Kidney glomerular epithelial cell (primary cell): ENCODE measurements at regions not wholly inside any gene's neighbourhood (a gene's known extent, or its start where the extent isn't known, plus 50 kb on each side); places are given as distances from the start of the nearest gene placed in this dataset.
"Not testable (repeated sequence)": the region's sequence is repeated elsewhere in the genome, so short reads cannot be mapped to it uniquely, and the experiment has no call there.

Experiments used
- DNase-seq: peaks from one replicate; lab custom pipeline; 2025; lab: John Stamatoyannopoulos, UW

GRCh38 chr5:122515210-122515609 lies 203.2 kb downstream of the SNCAIP start:
- not testable (repeated sequence) for DNase-seq

GRCh38 chr5:122515709-122516431 lies 203.8 kb downstream of the SNCAIP start:
- DNase-seq: peak; percentile 60

DNA sequence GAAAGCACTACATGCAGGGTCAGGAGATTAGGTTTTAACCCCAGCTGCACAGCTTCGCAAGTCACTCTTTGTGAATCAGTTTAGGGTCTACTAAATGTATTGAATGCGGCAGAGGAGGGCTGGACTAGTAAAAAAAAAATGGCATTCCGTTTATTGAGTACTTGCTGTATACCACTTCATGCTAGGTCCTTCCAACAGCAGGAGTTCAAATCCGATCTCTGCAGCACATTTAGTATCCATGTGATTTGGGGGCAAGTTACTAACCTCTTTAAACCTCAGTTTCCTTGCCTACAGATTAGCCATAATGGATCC lies 204.4 kb downstream of the SNCAIP start:
- DNase-seq: no peak

DNA sequence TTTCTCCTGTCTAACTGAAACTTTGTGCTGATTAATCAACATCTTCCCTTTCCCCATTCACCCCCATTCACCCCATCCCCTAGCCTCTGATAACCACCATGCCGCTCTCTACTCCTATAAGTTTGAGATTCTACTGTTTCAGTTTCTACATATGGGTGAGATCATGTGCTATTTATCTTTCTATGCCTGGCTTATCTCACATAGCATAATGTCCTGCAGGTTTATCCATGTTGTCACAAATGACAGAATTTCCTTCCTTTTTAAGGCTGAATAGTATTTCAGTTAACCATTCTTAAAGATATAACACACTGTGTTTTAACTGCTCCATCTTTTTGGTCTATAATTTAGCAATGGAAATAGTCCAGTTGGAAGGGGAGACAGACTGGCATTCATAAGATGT lies 205.1 kb downstream of the SNCAIP start:
- no peak for DNase-seq

- no peak for DNase-seq
Measured at GRCh38 chr5:122523776-122524175, 211.7 kb downstream of the SNCAIP start.

- no peak for DNase-seq
Measured at GRCh38 chr5:122527547-122527946, 215.5 kb downstream of the SNCAIP start.

- no peak for DNase-seq
Measured at GRCh38 chr5:122532035-122532434, 220.0 kb downstream of the SNCAIP start.

- DNase-seq: no peak
Measured at GRCh38 chr5:122533825-122534224, 221.8 kb downstream of the SNCAIP start.

- DNase-seq: no peak
Measured at GRCh38 chr5:122534829-122535228, 222.8 kb downstream of the SNCAIP start.

DNA sequence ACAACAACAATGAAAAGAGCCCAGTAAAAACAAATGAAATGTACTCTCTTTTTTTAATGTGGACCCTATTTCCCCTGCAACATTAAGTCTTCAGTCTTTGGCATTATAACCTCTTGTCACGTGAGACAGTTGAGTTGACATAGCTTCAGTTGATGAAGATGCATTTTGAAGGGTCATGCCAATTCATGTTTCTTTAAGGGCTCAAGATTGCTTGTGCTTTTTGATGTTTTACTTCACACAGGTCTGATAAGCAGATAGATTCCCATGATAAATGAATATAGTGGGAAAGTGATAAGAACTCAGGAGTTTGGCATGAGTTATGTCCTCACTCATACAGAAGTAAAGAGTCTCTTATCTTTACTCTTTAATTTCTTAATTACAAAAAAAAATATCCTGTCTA lies 229.4 kb downstream of the SNCAIP start:
- DNase-seq: no peak

DNA sequence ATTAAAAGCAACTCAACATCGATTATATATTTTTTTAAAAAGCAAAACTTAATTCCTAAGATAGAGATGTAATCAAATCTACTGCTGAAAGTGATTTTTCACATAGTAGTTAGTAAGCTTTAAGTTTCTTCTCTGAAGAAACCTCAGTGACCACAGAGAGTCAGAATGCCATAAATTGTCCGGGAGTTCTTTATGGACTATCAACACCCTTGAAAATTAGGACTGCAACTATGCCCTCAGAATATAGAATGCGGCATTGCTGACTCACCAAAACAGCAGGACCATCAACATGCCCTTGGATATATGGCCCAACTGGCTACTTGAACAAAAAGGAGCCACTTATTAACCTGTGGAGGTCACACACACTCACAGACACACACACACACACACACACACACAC lies 228.9 kb upstream of the SNX2 start:
- DNase-seq: no peak

DNA sequence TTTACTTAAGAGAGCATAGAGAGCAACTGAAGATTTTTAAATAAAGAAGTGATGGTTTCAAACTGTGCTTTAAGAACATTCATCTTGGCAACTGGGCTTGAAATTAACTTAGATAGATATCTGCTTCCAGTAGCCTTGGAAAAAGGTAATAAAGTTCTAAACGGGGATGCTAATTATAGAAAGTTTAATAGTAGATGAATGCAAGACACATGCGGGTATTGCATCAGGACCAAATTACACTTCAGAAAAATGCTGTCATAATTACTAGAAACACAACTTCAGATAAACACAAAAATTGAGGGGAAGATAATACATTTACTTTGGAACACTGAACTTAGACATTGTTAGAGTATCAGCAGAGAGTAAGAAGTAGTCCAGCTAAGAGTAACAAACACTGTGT lies 227.7 kb upstream of the SNX2 start:
- DNase-seq: no peak

GRCh38 chr5:122547669-122548068 lies 227.2 kb upstream of the SNX2 start:
- no peak for DNase-seq

DNA sequence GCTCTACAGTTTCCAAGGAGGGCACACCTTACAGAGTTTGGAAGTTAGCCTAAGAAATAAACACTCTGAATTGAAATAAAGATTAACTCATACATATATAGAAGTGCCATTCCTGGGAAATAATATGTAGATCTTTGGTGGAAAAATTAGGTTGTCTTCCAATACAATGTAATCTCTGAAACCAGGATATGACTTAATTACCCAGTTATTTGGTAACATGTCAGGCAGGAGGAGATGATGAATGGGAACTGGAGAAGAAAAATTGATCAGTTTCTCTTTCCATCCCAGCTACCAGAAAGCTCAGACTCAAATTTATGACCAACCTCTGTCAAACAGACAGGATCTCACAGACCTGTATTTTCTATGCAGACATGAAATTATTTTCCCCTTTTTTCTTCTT lies 215.2 kb upstream of the SNX2 start:
- DNase-seq: no peak

GRCh38 chr5:122561209-122561608 lies 213.7 kb upstream of the SNX2 start:
- no peak for DNase-seq

DNA sequence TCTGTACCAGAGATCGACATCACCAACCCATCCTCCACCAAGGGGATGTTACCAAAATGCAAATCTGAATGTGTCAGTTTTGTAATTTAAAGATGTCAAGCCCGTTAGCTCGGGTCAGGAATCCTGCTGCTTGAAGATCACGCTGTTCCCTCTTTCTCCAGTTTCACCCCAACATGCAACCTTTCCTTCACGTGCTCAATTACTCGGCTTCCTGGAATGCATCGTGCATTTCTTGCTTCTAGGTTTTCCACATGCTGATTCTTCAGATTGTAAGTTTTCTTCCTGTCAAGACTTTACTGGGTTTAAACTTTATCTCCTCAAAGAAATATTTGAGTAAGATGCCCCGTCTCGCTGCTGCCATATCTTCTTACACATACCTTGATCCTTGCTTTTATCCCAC lies 209.5 kb upstream of the SNX2 start:
- DNase-seq: no peak

DNA sequence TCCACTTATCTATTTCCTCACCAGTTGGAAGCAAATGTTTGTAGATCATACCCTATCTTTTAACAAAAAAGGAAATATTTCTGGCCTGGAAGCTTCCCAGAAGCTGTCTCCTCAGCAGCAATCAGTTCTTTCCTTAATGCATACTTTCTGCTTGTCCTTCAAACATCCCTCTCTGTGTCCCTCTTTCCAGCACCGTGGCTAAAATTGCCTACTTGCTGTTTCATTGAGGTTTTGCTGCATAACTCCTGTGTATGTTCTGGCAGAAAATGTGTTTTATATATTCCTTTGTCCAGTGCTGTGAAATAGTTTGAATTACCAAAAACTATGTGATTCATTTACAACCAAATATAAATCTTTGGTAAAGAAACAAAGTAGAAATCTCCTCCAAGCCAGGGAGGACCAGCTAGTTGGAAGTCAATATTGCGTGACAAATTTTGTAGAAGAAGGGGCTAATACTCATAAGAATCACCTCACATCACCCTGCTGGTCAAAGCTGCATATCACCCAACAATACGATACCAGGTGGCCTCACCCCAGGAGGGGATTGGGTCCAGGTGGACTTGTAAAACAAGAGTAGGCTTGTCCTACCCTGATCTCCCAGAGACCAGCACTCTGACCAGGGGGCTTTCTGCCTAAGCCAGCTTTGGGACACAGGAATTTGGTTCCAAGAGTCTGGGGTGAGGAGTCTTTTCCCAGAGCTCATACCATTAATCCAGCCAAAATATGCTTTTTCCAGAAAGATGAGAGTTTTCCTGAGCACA lies 198.4 kb upstream of the SNX2 start:
- DNase-seq: no peak

- DNase-seq: no peak
Measured at GRCh38 chr5:122581629-122582028, 193.3 kb upstream of the SNX2 start.

DNA sequence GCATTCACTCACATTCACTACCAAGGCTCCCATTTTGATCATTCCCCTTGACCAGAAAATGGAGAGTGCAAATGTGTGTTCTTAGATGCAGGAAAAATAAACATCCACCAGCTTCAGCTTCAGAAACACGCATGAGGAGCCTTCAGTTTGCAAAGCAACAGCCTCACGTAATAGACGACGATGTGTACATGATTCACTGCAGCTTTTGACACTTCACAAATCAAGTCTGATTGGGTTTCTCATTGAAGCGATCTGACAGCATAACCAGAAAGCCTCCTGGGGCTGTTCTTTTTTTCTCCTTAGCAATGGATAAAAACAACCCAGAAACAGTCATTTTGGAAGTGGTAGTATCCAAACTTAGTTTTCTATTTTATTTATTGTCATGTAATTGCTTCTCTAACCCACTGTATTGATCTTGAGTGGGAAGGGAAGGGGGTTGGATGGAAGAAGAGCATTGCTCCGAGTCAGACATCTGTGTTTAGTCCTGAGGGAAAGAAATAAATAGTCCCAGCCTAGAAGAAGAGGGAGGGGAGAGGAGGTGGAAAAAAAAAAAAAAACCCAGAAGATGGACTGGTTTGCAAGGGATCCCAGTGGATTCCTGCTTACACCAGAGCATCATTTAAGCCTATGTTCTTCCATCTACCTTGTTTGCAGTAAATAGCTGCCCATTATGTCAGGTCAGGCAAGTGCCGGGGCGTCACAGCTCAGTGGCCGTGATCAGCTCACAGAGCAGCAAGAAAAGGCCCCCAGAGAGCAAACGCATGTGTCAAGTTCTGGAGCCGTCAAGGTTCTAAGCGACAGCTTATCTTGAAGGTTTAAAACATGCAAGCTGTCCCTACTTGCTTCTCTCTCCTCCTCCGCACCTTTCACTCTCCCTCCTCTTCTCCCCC lies 190.2 kb upstream of the SNX2 start:
- no peak for DNase-seq

- no peak for DNase-seq
Measured at GRCh38 chr5:122585371-122585770, 189.5 kb upstream of the SNX2 start.

GRCh38 chr5:122586351-122586750 lies 188.5 kb upstream of the SNX2 start:
- no peak for DNase-seq

GRCh38 chr5:122591828-122592227 lies 183.1 kb upstream of the SNX2 start:
- no peak for DNase-seq

- no peak for DNase-seq
Measured at GRCh38 chr5:122599000-122599399, 175.9 kb upstream of the SNX2 start.
